ENCODE measurements at regions not wholly inside any gene's neighbourhood (a gene's known extent, or its start where the extent isn't known, plus 50 kb on each side); places are given as distances from the start of the nearest gene placed in this dataset.

DNA sequence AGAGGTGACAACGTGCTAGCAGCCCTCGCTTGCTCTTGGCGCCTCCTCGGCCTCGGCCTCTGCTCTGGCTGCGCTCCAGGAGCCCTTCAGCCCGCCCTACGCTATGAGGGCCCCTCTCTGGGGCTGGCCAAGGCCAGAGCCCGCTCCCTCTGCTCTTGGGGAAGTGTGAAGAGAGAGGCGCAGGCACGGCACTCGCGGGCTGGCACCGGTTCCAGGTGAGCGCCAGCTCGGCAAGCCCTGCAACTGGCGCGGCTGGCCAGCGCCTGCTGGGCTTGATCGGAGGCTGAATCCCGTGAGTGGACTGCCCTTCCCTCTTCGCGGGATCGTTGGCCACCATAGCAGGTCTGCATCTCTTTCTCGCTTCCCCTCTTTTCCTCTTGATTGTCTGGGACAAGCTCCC, 298.0 kb upstream of the PTPRD start:
- no peak overlapping the region for H2AFZ ChIP-seq (ENCODE audit: low read depth, low read length)
- H4K20me1 ChIP-seq (replicated peaks; ENCODE audit: control insufficient read depth, extremely low read depth, insufficient read depth, low read length), result no peaks in the 10 kb centered on the region
- intact Hi-C loops (cut with micrococcal nuclease) (no loop called here), dilution Hi-C loops (cut with MboI; ENCODE audit: extremely low pct_ligation_motif_present, low sequenced_read_pairs) (no loop called here)
- H3K27me3 ChIP-seq (ENCODE audit: control insufficient read depth in 2 of 2, insufficient read depth in 2 of 2, low read length in 2 of 2), result no peaks in the 10 kb centered on the region
- ChIA-PET CTCF (no interaction called here), POLR2A (no interaction called here)
- H3K9me1 ChIP-seq (replicated peaks; ENCODE audit: control insufficient read depth, extremely low read depth, insufficient read depth, low read length), result no peaks in the 10 kb centered on the region
- no peak overlapping the region for H3K27ac ChIP-seq (ENCODE audit: insufficient read depth, low read depth, low read length)
- H3K79me2 ChIP-seq (ENCODE audit: control insufficient read depth, insufficient read depth, low read length), result no peaks in the 10 kb centered on the region
- FAIRE-seq, result no peak
- no peak overlapping the region for H3K4me2 ChIP-seq (ENCODE audit: insufficient read depth, low read length)
- DNase-seq (ENCODE audit: low read depth, low spot score), result no peak
- TF ChIP-seq POLR2AphosphoS5 (IDR thresholded peaks at IDR 0.05; ENCODE audit: insufficient read depth, low read depth, low read length) (no peak), GATA2 (IDR thresholded peaks at IDR 0.05; ENCODE audit: insufficient read depth, insufficient read length, low read depth, low read length) (no peak), JUN (IDR thresholded peaks at IDR 0.05; ENCODE audit: borderline replicate concordance, insufficient read depth, insufficient read length, low read depth) (no peak), EZH2 (IDR thresholded peaks at IDR 0.05; ENCODE audit: borderline replicate concordance, low read depth, low read length, severe bottlenecking) (no peak), POLR2A (IDR thresholded peaks at IDR 0.05; ENCODE audit: low read depth, low read length) (no peak), MYC (IDR thresholded peaks at IDR 0.05; ENCODE audit: low read depth, low read length) (no peak), FOS (IDR thresholded peaks at IDR 0.05; ENCODE audit: borderline replicate concordance, insufficient read depth, low read length) (no peak)
- TF ChIP-seq, protein P1, sequence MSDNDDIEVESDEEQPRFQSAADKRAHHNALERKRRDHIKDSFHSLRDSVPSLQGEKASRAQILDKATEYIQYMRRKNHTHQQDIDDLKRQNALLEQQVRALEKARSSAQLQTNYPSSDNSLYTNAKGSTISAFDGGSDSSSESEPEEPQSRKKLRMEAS (IDR thresholded peaks at IDR 0.05; ENCODE audit: insufficient read depth, insufficient read length), result no peak
- TF ChIP-seq, protein P2, sequence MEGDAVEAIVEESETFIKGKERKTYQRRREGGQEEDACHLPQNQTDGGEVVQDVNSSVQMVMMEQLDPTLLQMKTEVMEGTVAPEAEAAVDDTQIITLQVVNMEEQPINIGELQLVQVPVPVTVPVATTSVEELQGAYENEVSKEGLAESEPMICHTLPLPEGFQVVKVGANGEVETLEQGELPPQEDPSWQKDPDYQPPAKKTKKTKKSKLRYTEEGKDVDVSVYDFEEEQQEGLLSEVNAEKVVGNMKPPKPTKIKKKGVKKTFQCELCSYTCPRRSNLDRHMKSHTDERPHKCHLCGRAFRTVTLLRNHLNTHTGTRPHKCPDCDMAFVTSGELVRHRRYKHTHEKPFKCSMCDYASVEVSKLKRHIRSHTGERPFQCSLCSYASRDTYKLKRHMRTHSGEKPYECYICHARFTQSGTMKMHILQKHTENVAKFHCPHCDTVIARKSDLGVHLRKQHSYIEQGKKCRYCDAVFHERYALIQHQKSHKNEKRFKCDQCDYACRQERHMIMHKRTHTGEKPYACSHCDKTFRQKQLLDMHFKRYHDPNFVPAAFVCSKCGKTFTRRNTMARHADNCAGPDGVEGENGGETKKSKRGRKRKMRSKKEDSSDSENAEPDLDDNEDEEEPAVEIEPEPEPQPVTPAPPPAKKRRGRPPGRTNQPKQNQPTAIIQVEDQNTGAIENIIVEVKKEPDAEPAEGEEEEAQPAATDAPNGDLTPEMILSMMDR (IDR thresholded peaks at IDR 0.05; ENCODE audit: extremely low read depth in 1 of 2, insufficient read depth in 1 of 2, low read depth in 1 of 2, low read length in 2 of 2), result no peak
- no peaks in the 10 kb centered on the region for H3K9me3 ChIP-seq (replicated peaks; ENCODE audit: control insufficient read depth, insufficient read depth, low read length)
- no peak overlapping the region for H3K4me3 ChIP-seq (replicated peaks in 1 of 3; ENCODE audit: insufficient read depth in 1 of 3, low read depth in 1 of 3, low read length in 3 of 3)
- no peaks in the 10 kb centered on the region for H3K36me3 ChIP-seq (ENCODE audit: control insufficient read depth in 2 of 2, extremely low read depth in 1 of 2, insufficient read depth in 2 of 2, low read length in 2 of 2)
- H3K9ac ChIP-seq (replicated peaks; ENCODE audit: extremely low read depth, insufficient read depth, low read length), result no peak overlapping the region
- BruUV-seq (replicated peaks), result no TSS peak
- no peaks in the 10 kb centered on the region for H3K4me1 ChIP-seq (ENCODE audit: control insufficient read depth, extremely low read depth, insufficient read depth, low read length)
